ENCODE measurements at regions not wholly inside any gene's neighbourhood (a gene's known extent, or its start where the extent isn't known, plus 50 kb on each side); places are given as distances from the start of the nearest gene placed in this dataset.

DNA sequence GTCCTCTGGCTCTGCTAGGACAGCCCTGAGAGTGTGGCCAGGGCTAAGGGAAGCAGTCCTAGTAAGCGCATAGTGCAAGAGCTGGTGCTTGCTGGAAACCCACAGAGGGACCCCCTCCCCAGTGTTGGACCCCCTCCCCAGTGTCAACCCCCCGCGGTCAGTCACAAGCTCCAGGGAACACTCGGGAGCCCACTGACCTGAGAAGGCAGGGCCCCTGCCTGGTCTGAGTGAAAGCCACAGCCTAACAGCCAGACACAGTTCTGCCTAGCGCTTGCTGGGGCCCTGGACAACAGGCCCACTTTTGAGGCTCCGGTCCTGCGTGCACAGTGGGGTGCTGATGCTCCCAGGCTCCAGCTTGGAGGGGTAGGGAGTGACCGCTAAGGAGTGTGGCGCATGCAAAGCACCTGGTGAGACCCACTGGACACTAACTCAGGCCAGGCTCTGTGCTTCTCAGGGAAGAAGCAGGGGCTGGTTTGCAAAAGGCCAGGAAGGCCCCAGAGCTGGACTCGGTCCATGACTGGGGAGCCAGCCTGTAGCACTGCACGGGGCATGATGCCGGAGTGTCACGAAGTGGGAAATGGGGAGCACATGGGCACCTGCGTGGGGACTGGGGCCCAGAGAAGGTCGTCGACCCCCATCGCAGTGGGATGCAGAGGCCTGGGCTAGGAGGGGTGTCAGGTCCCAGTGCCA is 175.8 kb upstream of the PPP2R2D start:
- H3K4me3 ChIP-seq (ENCODE audit: low read depth, low read length) = no peak overlapping the region
- no peak for TF ChIP-seq CTCF (IDR thresholded peaks at IDR 0.05; ENCODE audit: insufficient read depth, low read length, missing control alignments)
- POLR2A ChIA-PET = no interaction called here
- no peak for DNase-seq (ENCODE audit: low read depth, low spot score)
- CTCF ChIA-PET = no interaction called here

GRCh38 chr10:131725581-131726069 is 175.2 kb upstream of the PPP2R2D start:
- CTCF ChIA-PET = no interaction called here
- POLR2A ChIA-PET = no interaction called here
- H3K4me3 ChIP-seq (ENCODE audit: low read depth, low read length) = no peak overlapping the region
- no peak for TF ChIP-seq CTCF (IDR thresholded peaks at IDR 0.05; ENCODE audit: insufficient read depth, low read length, missing control alignments)
- no peak for DNase-seq (ENCODE audit: low read depth, low spot score)

- POLR2A ChIA-PET = no interaction called here
- TF ChIP-seq CTCF (IDR thresholded peaks at IDR 0.05; ENCODE audit: insufficient read depth, low read length, missing control alignments) = no peak
- no peak for DNase-seq (ENCODE audit: low read depth, low spot score)
Measured at GRCh38 chr10:131726076-131726880, 174.5 kb upstream of the PPP2R2D start.

DNA sequence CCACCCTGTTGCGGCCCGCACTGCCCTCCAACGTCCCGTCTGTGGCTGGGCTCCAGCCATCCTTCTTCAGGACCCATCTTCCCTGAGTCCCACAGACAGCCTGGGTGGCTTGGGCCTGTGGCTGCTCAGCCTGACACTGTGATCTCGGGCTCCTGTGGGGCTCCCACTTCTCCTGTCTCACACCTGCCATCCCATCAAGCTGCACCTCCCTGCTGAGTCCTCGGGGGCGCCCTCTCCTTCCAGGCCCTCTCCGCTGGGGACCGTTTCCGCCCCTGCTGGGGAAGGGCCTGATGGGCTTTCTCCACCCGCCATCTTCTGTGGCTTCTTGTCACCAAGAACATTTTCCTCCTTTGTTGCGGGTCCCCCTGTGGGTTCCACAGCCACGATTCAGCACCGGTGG is 173.8 kb upstream of the PPP2R2D start:
- CTCF ChIA-PET = no interaction called here

More at GRCh38 chr10:131726076-131726880, 174.5 kb upstream of the PPP2R2D start:
- no peak overlapping the region for H3K4me3 ChIP-seq (ENCODE audit: low read depth, low read length)
- CTCF ChIA-PET = no interaction called here

GRCh38 chr10:131727560-131727959 is 173.2 kb upstream of the PPP2R2D start:
- ChIA-PET POLR2A (no interaction called here), CTCF (no interaction called here)
- H3K4me3 ChIP-seq (ENCODE audit: low read depth, low read length) = no peak overlapping the region
- TF ChIP-seq CTCF (IDR thresholded peaks at IDR 0.05; ENCODE audit: insufficient read depth, low read length, missing control alignments) = no peak
- no peak for DNase-seq (ENCODE audit: low read depth, low spot score)

More for the DNA sequence above, 173.8 kb upstream of the PPP2R2D start:
- no peak for DNase-seq (ENCODE audit: low read depth, low spot score)
- POLR2A ChIA-PET = no interaction called here
- TF ChIP-seq CTCF (IDR thresholded peaks at IDR 0.05; ENCODE audit: insufficient read depth, low read length, missing control alignments) = no peak
- H3K4me3 ChIP-seq (ENCODE audit: low read depth, low read length) = no peak overlapping the region
